Natural killer cell (primary cell): ENCODE measurements at regions not wholly inside any gene's neighbourhood (a gene's known extent, or its start where the extent isn't known, plus 50 kb on each side); places are given as distances from the start of the nearest gene placed in this dataset.

Source experiments
- ATAC-seq, 3 donors: fragments of 150-1000 bp in 2 of 3; fragments of 200-7000 bp in 1 of 3; cut with Tn5 transposase; 1 replicate in 1 of 3; 2 replicates in 2 of 3; pipeline ENCODE4 v1.10.0; 2021; ENCODE audit warnings: mild to moderate bottlenecking in 2 of 3, moderate library complexity in 2 of 3
- DNase-seq, 2 donors: peaks; one replicate each; pipeline versions ENCODE4 v3.0.0 to v3.0.0-alpha.2; 2013 to 2021; ENCODE audit warnings: mixed read lengths in 1 of 2
- H3K27ac ChIP-seq: one replicate; pipeline ENCODE4 v1.5.1; 2013; ENCODE audit warnings: mild to moderate bottlenecking, low read length
- H3K27me3 ChIP-seq: one replicate; pipeline ENCODE4 v1.6.1; 2013; ENCODE audit warnings: low read length; ENCODE audit not compliant: control insufficient read depth, insufficient read depth
- H3K36me3 ChIP-seq: one replicate; pipeline ENCODE4 v1.6.1; 2013; ENCODE audit warnings: low read length; ENCODE audit not compliant: control insufficient read depth, insufficient read depth
- H3K4me1 ChIP-seq: one replicate; pipeline ENCODE4 v1.6.1; 2013; ENCODE audit warnings: low read length; ENCODE audit not compliant: control insufficient read depth, insufficient read depth
- H3K4me3 ChIP-seq: one replicate; pipeline ENCODE4 v1.5.1; 2013; ENCODE audit warnings: low read length
- H3K9me3 ChIP-seq: one replicate; pipeline ENCODE4 v1.6.1; 2013; ENCODE audit warnings: low read length; ENCODE audit not compliant: control insufficient read depth, insufficient read depth
- H3K27ac Mint-ChIP-seq, 2 donors: one replicate each; pipeline ENCODE4 v1.8.0; 2022; ENCODE audit warnings: mild to moderate bottlenecking in 2 of 2, mixed read lengths in 2 of 2, moderate library complexity in 1 of 2
- H3K27me3 Mint-ChIP-seq, 2 donors: one replicate each; pipeline ENCODE4 v1.8.0; 2022; ENCODE audit warnings: low read depth in 2 of 2, mixed read lengths in 2 of 2
- H3K36me3 Mint-ChIP-seq: one replicate; pipeline ENCODE4 v1.8.0; 2022; ENCODE audit warnings: mixed read lengths
- H3K4me1 Mint-ChIP-seq, 2 donors: one replicate each; pipeline ENCODE4 v1.8.0; 2022; ENCODE audit warnings: mixed read lengths in 2 of 2
- H3K4me3 Mint-ChIP-seq: one replicate; pipeline ENCODE4 v1.8.0; 2022; ENCODE audit warnings: mild to moderate bottlenecking, moderate library complexity, mixed read lengths
- H3K9me3 Mint-ChIP-seq, 2 donors: one replicate each; pipeline ENCODE4 v1.8.0; 2022; ENCODE audit warnings: mixed read lengths in 2 of 2
- WGBS: methylation state at CpG from one replicate; pipeline ENCODE4 v1.1.7; 2013; ENCODE audit warnings: missing lambda C conversion rate; ENCODE audit not compliant: insufficient coverage; 5-methylcytosine and 5-hydroxymethylcytosine counted together
- intact Hi-C: fragments of 100-400 bp; cut with micrococcal nuclease; formaldehyde crosslinking; loops from one replicate; pipeline ENCODE4 v1.14.2; 2022
- TF ChIP-seq, protein P1 (sequence below): fragments of 200-600 bp; IDR thresholded peaks from one replicate; pipeline ENCODE4 v1.8.0; 2022; ENCODE audit warnings: antibody characterized with exemption

DNA sequence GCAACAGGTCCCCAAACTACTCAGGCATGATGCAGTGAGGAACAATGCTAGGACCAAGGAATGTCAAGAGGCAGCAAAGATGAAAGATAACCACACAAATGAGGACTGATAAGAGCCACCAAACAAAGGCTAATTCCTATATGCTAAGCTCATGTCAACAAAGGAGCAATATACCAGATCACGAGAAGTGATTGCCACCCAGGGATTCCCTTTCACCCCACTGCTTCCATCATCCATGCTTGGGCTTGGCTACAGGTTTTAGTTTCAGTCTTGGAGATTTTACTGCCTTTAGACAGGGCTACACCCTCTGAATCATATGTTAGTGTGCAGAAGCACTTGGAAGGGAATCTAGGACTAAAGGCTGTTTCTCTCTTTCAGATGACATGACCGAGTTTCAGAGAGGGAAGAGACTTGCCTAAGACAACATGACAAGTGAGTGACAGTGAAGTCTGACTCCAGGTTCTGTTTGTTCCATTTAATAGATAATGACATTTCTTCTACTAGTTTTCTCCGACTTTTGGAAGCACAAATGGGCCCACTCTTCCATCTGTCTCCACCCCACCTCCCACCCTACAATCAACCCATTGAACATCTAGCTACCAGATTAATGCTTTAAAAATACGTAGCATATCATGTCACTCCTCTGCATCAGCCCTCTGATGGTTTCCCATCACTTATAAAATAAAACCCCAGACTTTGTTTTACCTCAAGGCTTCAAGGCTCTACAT lies 173.5 kb upstream of the LRRN1 start:
- no peak for DNase-seq
- H3K9me3 ChIP-seq, result no peaks in the 10 kb centered on the region
- TF ChIP-seq, protein P1, sequence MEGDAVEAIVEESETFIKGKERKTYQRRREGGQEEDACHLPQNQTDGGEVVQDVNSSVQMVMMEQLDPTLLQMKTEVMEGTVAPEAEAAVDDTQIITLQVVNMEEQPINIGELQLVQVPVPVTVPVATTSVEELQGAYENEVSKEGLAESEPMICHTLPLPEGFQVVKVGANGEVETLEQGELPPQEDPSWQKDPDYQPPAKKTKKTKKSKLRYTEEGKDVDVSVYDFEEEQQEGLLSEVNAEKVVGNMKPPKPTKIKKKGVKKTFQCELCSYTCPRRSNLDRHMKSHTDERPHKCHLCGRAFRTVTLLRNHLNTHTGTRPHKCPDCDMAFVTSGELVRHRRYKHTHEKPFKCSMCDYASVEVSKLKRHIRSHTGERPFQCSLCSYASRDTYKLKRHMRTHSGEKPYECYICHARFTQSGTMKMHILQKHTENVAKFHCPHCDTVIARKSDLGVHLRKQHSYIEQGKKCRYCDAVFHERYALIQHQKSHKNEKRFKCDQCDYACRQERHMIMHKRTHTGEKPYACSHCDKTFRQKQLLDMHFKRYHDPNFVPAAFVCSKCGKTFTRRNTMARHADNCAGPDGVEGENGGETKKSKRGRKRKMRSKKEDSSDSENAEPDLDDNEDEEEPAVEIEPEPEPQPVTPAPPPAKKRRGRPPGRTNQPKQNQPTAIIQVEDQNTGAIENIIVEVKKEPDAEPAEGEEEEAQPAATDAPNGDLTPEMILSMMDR, result no peak
- peaks cover 4 to 5% of the 10 kb centered on the region in 2 donors for H3K27me3 Mint-ChIP-seq
- no peak overlapping the region for H3K27ac ChIP-seq
- H3K36me3 Mint-ChIP-seq, result no peaks in the 10 kb centered on the region
- H3K27me3 ChIP-seq, result no peaks in the 10 kb centered on the region
- H3K4me1 ChIP-seq, result no peaks in the 10 kb centered on the region
- H3K27ac Mint-ChIP-seq, result no peak overlapping the region
- ATAC-seq, result no peak
- H3K4me1 Mint-ChIP-seq, result no peaks in the 10 kb centered on the region
- H3K4me3 Mint-ChIP-seq, result no peak overlapping the region
- H3K4me3 ChIP-seq, result no peak overlapping the region
- no peaks in the 10 kb centered on the region for H3K36me3 ChIP-seq
- 76% methylated on average over 4 of the region's 4 CpGs for WGBS
- H3K9me3 Mint-ChIP-seq, result peaks cover 0 to 3% of the 10 kb centered on the region in 2 donors
- intact Hi-C loops, result no loop called here

DNA sequence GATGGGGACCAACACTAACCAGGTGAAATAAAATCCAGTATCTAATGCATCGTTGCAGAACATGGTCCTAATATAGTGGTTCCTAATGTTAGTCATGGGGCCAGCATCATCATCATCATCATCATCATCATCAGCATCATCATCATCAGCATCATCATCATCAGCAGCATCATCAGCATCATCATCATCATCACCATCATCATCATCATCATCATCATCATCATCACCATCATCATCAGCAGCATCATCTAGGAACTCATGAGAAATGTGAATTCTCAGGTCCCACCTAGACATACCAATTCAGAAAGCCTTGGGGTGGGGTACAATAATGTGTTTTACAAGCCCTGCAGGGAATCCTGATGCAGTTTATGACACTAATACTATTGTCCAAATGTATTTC lies 179.4 kb upstream of the LRRN1 start:
- H3K36me3 ChIP-seq, result no peaks in the 10 kb centered on the region
- H3K27me3 ChIP-seq, result no peaks in the 10 kb centered on the region
- H3K9me3 Mint-ChIP-seq, result peaks cover 3% of the 10 kb centered on the region in 2 donors
- H3K27ac Mint-ChIP-seq, result no peak overlapping the region
- ATAC-seq, result no peak
- H3K4me3 ChIP-seq, result no peak overlapping the region
- intact Hi-C loops, result no loop called here
- DNase-seq, result no peak
- H3K4me3 Mint-ChIP-seq, result no peak overlapping the region
- no peak overlapping the region for H3K27ac ChIP-seq
- 86% methylated on average over 1 of the region's 1 CpG for WGBS
- H3K9me3 ChIP-seq, result no peaks in the 10 kb centered on the region
- no peaks in the 10 kb centered on the region for H3K4me1 Mint-ChIP-seq
- H3K4me1 ChIP-seq, result no peaks in the 10 kb centered on the region
- no peaks in the 10 kb centered on the region for H3K36me3 Mint-ChIP-seq
- H3K27me3 Mint-ChIP-seq, result peaks cover 0 to 8% of the 10 kb centered on the region in 2 donors
- TF ChIP-seq, protein P1, result no peak

DNA sequence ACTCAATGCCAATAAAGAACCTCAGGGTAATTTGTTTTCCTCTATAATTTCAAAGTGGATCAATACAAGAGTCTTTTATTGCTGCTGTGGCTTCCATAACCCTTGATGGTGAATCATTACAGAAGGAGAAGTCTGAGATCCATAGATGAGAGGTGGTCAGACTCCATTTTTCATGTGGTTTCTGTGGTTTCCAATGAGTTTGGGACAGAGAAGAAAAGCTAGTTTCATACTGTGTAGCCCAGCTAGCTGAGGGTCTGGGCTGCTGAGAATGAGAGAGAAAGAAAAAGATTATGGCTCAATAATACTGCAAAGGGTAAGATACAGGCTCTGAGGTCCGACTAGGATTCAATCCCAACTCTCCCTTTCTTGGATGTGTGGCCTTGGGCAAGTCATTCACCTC lies 180.6 kb upstream of the LRRN1 start:
- DNase-seq (no peak), ATAC-seq (no peak)
- peaks cover 0 to 8% of the 10 kb centered on the region in 2 donors for H3K27me3 Mint-ChIP-seq
- H3K4me1 Mint-ChIP-seq, result no peaks in the 10 kb centered on the region
- H3K4me3 Mint-ChIP-seq, result no peak overlapping the region
- H3K36me3 Mint-ChIP-seq, result no peaks in the 10 kb centered on the region
- Histone ChIP-seq H3K27me3 (no peaks in the 10 kb centered on the region), H3K36me3 (no peaks in the 10 kb centered on the region), H3K4me3 (no peak overlapping the region), H3K4me1 (no peaks in the 10 kb centered on the region), H3K27ac (no peak overlapping the region), H3K9me3 (no peaks in the 10 kb centered on the region)
- H3K27ac Mint-ChIP-seq, result no peak overlapping the region
- H3K9me3 Mint-ChIP-seq, result peaks cover 3% of the 10 kb centered on the region in 2 donors
- TF ChIP-seq, protein P1, result no peak
- intact Hi-C loops, result no loop called here
- 70% methylated on average over 1 of the region's 1 CpG for WGBS

DNA sequence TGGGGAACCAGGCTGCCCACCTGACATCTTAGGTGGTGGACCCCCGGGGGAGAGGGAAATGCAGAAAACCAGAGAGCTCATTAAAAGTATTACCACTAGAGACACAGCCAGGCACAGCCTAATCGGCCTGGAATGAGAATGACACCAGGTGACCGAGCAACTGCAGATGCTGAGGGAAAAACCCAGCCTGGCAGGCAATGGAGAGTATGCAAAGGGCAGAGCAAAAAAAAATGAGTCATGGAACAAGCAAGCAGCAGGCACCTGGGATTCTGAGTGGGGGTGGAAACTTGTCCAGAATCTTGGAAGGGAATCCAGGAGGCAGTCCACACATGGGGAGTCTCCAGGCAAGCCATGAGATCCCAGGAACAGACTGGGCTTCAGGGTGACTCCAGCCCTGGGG lies 183.7 kb upstream of the LRRN1 start:
- no peaks in the 10 kb centered on the region for H3K36me3 ChIP-seq
- H3K27me3 ChIP-seq, result no peaks in the 10 kb centered on the region
- no peak overlapping the region for H3K4me3 ChIP-seq
- WGBS, result 79% methylated on average over 3 of the region's 3 CpGs
- intact Hi-C loops, result no loop called here
- no peaks in the 10 kb centered on the region for H3K4me1 ChIP-seq
- peaks cover 0 to 4% of the 10 kb centered on the region in 2 donors for H3K27me3 Mint-ChIP-seq
- H3K9me3 ChIP-seq, result no peaks in the 10 kb centered on the region
- no peaks in the 10 kb centered on the region for H3K36me3 Mint-ChIP-seq
- DNase-seq (no peak), ATAC-seq (no peak)
- H3K27ac ChIP-seq, result no peak overlapping the region
- H3K9me3 Mint-ChIP-seq, result peaks cover 0 to 3% of the 10 kb centered on the region in 2 donors
- no peak overlapping the region for H3K27ac Mint-ChIP-seq
- H3K4me1 Mint-ChIP-seq, result no peaks in the 10 kb centered on the region
- no peak overlapping the region for H3K4me3 Mint-ChIP-seq
- TF ChIP-seq, protein P1, result no peak
